ENCODE measurements at regions not wholly inside any gene's neighbourhood (a gene's known extent, or its start where the extent isn't known, plus 50 kb on each side); places are given as distances from the start of the nearest gene placed in this dataset.

- no peak overlapping the region for H3K4me3 ChIP-seq (replicated peaks in 1 of 3; ENCODE audit: low read depth in 2 of 3, low read length in 3 of 3)
Measured at GRCh38 chr13:53264751-53265385, 236.3 kb downstream of the OLFM4 start.

GRCh38 chr13:53266757-53267156 lies 238.1 kb downstream of the OLFM4 start:
- Mint-ChIP-seq H3K4me1 (no peaks in the 10 kb centered on the region), H3K27ac (no peak overlapping the region), H3K27me3 (ENCODE audit: low read depth in 3 of 3) (peaks cover 0 to 3% (median 2%) of the 10 kb centered on the region in 3 donors), H3K9me3 (peaks cover 0 to 7% (median 2%) of the 10 kb centered on the region in 7 donors), H3K4me3 (no peak overlapping the region), H3K36me3 (no peaks in the 10 kb centered on the region)
- H3K27ac ChIP-seq (ENCODE audit: low read depth in 1 of 2, low read length in 2 of 2): no peak overlapping the region
- no peak overlapping the region for H3K9ac ChIP-seq (ENCODE audit: insufficient read depth, low read length, poor library complexity, severe bottlenecking)
- no peak overlapping the region for H2AFZ ChIP-seq (ENCODE audit: insufficient read depth, low read depth, low read length, poor library complexity, severe bottlenecking)
- no CpG with 5 or more reads among the region's 4 CpGs for WGBS (ENCODE audit: insufficient coverage)
- no peaks in the 10 kb centered on the region for H4K20me1 ChIP-seq (ENCODE audit: insufficient read depth, low read length)
- no peaks in the 10 kb centered on the region for H3K4me1 ChIP-seq (ENCODE audit: control insufficient read depth in 1 of 2, insufficient read depth in 2 of 2, low read length in 2 of 2)
- H3K9me3 ChIP-seq (replicated peaks in 1 of 2; ENCODE audit: control insufficient read depth in 1 of 2, insufficient read depth in 1 of 2, low read length in 2 of 2): no peaks in the 10 kb centered on the region
- H3K4me2 ChIP-seq (replicated peaks; ENCODE audit: extremely low read depth, low read length, poor library complexity, severe bottlenecking): no peak overlapping the region
- no peaks in the 10 kb centered on the region for H3K36me3 ChIP-seq (replicated peaks in 1 of 2; ENCODE audit: control insufficient read depth in 1 of 2, insufficient read depth in 2 of 2, low read length in 2 of 2)
- no peak for TF ChIP-seq CTCF (IDR thresholded peaks at IDR 0.05)
- no peak overlapping the region for H3K4me3 ChIP-seq (replicated peaks in 1 of 3; ENCODE audit: low read depth in 2 of 3, low read length in 3 of 3)
- intact Hi-C loops (cut with micrococcal nuclease): no loop called here
- no peaks in the 10 kb centered on the region for H3K27me3 ChIP-seq (ENCODE audit: control insufficient read depth in 2 of 2, insufficient read depth in 2 of 2, low read length in 2 of 2)
- DNase-seq: no peak
- H3K79me2 ChIP-seq (ENCODE audit: insufficient read depth, low read length): no peaks in the 10 kb centered on the region

More at GRCh38 chr13:53264751-53265385, 236.3 kb downstream of the OLFM4 start:
- Histone ChIP-seq H2AFZ (ENCODE audit: insufficient read depth, low read depth, low read length, poor library complexity, severe bottlenecking) (no peak overlapping the region), H3K9ac (ENCODE audit: insufficient read depth, low read length, poor library complexity, severe bottlenecking) (no peak overlapping the region), H3K9me3 (replicated peaks in 1 of 2; ENCODE audit: control insufficient read depth in 1 of 2, insufficient read depth in 1 of 2, low read length in 2 of 2) (no peaks in the 10 kb centered on the region), H3K27ac (ENCODE audit: low read depth in 1 of 2, low read length in 2 of 2) (no peak overlapping the region), H3K79me2 (ENCODE audit: insufficient read depth, low read length) (no peaks in the 10 kb centered on the region), H3K27me3 (ENCODE audit: control insufficient read depth in 2 of 2, insufficient read depth in 2 of 2, low read length in 2 of 2) (no peaks in the 10 kb centered on the region), H3K4me1 (ENCODE audit: control insufficient read depth in 1 of 2, insufficient read depth in 2 of 2, low read length in 2 of 2) (no peaks in the 10 kb centered on the region), H3K4me2 (replicated peaks; ENCODE audit: extremely low read depth, low read length, poor library complexity, severe bottlenecking) (no peak overlapping the region), H3K36me3 (replicated peaks in 1 of 2; ENCODE audit: control insufficient read depth in 1 of 2, insufficient read depth in 2 of 2, low read length in 2 of 2) (no peaks in the 10 kb centered on the region), H4K20me1 (ENCODE audit: insufficient read depth, low read length) (no peaks in the 10 kb centered on the region)
- DNase-seq: no peak
- Mint-ChIP-seq H3K27me3 (ENCODE audit: low read depth in 3 of 3) (peaks cover 0 to 3% (median 2%) of the 10 kb centered on the region in 3 donors), H3K27ac (no peak overlapping the region), H3K9me3 (peaks cover 0 to 7% (median 2%) of the 10 kb centered on the region in 7 donors), H3K4me3 (no peak overlapping the region), H3K36me3 (no peaks in the 10 kb centered on the region), H3K4me1 (no peaks in the 10 kb centered on the region)
- TF ChIP-seq CTCF (IDR thresholded peaks at IDR 0.05): no peak
- intact Hi-C loops (cut with micrococcal nuclease): no loop called here
